C1 segment of cervical spinal cord (tissue), 14 donors: ENCODE measurements at regions not wholly inside any gene's neighbourhood (a gene's known extent, or its start where the extent isn't known, plus 50 kb on each side); places are given as distances from the start of the nearest gene placed in this dataset.

ENCODE experiments used
- DNase-seq, 14 donors: peaks; one replicate each; lab custom pipeline; 2025; lab: John Stamatoyannopoulos, UW

DNA sequence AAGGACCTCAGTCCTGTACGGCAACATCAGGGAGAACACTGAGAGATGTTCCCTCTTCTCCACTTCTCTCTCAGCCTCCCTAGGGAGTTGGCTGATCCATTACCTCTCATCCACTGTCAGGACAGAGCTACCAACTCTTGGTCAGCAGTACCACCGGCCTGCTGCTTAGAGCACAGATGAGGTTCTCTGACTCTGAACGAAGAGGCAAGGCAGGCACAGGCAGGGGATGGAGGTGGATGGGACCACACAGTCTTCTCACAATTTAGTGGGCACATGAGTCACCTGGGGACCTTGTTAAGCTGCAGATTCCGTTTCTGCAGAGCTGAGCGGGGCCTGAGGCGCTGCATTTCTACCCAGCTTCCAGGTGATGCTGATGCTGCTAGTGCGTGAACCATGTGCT, 128.6 kb upstream of the CCL2 start:
- no peak for DNase-seq

DNA sequence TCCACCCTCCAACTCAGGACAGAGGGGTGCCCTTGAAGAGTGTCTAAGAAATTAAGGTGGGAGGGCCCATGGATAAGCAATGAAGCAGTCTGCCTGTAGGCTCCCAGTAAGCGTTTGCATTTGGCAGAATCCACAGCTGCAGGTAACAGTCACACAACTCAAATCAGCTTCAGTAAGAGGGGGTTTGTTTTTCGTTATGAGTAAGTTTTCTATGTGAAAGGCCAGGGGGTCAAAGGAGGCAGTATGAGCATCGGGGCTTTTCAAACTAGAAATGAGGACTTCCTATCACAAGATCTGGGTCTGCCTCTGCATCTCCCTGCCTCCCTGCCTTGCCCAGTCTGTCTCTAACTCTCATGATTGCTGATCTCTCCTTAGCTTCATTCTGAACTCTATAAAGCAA, 128.1 kb upstream of the CCL2 start:
- no peak for DNase-seq

DNA sequence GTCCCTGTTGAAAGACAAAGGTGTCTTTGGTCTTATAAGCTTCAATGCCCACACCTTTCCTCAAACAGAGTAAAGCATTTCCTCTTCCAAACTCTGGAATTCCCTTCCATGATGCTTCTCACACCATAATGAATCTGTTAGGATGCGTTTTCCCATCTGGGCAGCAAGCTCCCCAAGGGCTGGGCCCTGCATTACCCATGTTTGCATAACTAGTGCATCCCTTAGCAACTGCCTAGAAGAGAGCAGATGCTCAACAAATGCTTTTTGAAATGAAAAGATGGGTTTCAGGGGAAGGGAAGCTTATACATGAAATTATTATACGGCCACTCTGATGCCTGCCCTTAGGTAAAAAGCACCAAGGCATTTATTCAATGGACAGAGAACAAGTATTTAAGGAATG, 124.5 kb upstream of the CCL2 start:
- DNase-seq = no peak

DNA sequence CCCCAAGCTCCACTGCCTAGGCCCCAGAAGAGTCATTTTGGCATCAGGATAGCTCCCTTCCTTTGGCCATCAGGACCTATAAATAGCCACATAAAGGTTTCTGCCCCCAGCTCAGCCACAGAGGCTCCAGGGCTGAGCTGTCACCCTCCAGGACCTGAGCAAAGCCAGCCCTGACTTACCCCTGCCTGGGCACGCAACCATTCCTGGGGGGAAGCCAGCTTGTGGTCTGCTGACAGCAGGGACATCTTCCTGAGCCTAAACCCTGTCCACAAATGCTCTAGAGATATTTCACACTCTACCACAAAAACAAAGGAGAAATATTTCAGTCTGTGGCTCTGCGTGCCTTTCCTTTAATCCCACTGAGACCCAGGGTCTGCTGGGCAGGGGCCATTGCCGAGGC, 123.7 kb upstream of the CCL2 start:
- DNase-seq = no peak

DNA sequence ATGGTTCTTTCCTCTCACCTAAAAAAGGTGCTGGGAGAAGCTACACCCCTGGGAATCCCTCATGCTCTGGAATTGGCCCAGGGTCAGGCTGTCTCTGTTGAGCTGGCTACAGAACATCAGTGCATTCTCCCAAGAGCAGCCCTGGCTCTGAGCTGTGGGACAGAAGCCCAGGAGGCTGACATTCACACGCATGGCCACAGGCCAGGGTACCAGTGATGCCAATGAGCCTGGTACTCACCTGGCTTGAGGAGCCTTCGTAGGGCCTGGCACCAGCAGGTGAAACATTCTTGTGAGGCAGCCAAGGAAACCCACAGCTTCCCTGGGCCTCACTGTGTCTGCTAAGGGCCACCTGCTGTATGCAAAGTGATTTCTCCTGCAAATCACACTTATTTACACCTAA, 121.7 kb upstream of the CCL2 start:
- peak in 8 of 14 donors; percentile 4 to 90 (median 20) for DNase-seq

DNA sequence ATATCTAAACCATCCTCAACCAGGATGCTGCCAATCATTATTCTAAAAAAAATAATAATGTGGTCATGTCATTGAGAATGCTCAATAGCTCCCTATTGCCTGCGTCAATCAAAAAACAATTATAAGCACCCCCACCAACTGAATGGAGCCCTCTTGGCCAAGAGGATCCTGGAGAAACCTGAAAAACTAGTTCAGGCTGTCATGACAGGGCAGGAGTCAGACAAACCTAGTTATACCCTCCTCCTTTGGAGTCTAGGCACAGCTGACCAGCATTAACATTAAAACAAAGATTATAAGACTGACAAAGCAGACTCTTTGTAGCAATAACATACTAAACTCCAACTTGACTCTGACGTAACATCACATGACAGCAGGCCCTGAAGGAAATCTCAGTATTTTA, 119.2 kb upstream of the CCL2 start:
- no peak for DNase-seq

DNA sequence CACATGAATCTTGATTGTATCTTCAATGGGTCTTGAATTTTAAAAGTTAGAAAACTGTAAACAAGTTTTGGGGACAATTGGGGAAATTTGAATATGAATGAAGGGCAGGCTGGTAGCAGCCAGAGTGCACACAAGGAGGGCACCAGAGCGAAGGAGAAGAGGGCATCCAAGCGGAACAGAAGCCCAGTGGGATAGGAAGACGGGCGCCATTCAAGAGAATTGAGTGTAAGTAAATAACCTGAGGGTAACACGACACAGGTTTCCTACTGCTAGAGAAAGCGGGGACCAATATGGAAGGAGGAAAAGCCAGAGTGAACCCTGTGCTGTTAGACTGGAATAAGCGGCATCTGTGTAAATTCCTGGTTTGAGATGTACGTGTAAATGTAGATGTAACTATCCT, 115.1 kb upstream of the CCL2 start:
- DNase-seq = peak in 1 of 14 donors; percentile 2

DNA sequence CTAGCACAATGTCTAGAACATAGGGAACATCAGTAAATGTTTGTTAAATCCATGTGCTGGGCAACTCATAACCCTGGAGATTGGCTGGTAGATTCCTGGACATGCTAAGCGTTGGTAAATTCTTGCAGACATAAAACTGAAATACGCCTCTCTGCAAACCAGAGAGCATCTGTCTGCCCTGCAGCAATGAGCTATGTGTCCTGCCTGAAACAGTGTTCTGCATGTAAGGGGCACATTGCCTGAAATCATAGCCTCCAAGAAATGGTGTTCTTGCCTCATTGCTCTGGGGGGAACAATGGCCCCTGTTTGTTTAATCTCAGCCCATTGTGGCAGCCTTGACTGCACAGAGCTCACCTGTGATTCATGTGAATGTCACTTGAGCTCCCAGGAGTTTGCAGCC, 113.5 kb upstream of the CCL2 start:
- no peak for DNase-seq

DNA sequence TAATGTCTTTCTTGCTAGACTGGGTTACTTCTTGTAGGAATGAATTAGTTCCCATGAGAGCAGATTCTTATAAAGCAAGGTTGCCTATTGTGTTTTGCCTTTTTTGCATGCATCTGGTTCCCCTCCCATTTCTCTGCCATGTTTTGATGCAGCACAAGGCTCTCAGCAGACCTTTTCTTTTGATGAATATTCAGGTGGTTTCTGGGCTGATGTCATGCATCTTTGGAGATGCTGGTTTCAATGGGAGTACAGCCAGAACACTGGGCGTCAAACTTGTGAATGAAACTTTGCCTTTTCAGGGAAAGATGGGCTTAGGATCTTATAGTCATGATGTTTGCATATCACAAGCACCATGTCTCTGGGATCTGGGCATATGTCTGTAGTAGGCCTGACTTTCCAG, 111.7 kb upstream of the CCL2 start:
- DNase-seq = no peak

DNA sequence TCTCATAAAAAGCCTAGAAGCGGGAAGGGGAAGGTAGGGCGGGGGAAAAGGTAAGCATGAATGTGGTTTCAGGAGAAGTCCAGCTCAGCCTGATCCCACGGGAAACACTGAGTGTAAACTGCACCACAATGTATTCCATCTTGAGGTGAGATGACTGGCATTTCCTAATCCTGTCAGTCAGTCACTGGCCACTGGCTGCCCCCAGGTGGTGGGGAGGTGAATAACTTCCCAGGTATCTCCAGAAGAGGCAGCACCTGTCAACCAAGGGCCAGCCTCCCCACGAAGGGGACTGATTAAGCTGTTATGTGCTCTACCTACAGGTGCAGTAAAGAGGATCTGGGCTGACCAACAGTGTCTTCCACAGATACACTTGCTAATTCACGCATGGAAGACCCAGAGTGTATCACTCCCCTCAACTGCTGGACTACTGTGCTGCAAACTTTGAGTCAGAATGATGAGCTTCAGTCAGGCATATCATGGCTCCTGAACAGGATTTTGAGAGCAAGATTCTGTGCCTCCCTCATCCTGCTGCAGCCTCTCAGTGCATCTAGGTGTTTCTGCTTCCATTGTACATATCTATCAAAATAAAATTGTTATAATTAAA, 108.5 kb upstream of the CCL2 start:
- peak in 4 of 14 donors; percentile 1 to 31 (median 14) for DNase-seq

DNA sequence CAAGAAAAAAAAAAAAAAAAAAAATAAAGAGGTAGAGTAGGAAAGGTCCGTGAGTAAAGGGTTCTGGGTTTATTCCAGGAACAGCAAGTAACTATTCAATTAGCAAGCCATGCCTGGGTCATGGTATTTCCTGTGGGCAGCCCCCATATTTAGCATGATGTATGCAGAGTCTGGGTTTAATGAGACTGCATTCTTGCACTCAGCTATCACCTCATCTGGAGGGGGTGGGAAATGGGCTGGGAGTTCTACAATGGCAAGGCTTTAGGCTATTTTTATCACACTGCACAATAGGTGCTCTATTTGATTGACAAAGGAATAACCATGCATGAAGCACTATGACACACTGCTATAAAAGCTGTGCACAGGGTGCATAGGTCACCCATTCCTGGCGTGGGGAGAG, 104.0 kb upstream of the CCL2 start:
- DNase-seq = no peak

DNA sequence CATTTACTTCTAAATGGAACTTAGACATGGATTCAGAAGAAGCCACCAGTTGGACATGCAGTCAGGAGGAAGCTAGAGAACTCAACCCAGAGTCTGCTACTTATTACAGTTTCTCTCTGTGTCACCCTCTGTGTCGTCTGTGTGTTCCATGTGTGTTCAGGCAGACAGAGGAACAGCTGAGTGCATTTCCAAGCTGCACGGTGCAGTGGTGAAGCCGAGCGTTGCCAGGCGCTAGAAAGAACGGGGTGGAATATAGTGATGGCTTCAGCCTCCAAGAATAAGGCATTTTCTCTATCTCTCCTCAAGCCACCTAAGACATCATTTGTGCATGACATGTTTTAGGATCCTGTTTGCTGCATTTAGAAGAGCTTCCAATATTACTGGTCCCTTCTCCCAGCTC, 101.1 kb upstream of the CCL2 start:
- DNase-seq = no peak

DNA sequence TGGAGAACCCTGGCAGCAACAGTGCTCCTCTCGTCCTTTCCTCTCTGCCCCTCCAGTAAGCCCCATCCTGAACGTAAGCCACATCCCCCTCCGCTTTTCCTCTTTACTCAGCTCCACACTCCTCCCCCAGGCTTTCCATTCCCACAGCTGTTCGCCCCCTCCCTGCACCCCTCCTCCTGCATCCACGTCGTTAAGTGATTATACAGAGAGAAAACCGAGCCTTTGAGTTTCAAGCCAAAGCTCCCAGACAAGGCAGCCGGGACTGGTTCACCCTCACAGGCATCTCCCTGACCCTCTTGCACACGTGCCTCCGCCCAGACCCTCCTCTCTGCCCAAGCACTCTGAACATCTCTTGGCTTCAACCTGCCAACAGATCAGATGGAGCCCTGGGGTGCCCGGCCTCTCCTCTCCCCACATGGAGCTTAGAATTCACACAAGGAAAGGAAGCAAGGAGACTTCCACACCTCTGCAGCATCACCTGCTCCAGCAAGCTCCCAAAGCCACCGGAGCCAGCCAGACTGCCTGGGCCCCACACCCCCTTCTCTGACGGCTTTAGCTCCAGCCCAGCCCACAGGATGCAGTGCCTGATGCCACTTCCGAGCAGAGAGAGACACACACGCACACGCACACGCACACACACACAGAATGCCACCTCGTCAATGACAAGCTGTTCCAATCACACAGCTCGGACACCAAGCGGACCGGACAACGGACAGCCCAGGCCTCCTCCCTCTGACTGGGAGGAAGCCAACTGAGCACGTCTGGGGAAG, 99.9 kb upstream of the CCL2 start:
- DNase-seq = no peak

DNA sequence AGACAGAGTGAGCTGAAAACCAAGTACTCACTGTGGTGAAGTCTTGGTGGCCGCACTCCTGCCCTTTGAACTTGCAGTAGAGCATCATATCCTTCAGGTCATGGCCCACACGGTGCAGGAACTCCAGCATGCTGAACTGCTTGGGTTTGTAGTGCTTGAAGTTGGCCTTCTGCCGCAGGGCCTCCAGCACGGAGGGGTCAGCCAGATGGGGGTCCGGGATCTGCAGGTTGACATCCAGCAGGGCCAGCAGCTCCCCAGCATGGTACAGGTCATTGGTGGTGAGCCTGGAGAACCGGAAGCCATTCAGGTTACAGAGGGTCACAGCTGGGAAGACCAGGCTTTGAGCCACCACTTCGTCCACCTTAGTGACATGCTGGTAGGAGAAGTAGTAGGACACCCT, 99.1 kb upstream of the CCL2 start:
- DNase-seq = no peak

DNA sequence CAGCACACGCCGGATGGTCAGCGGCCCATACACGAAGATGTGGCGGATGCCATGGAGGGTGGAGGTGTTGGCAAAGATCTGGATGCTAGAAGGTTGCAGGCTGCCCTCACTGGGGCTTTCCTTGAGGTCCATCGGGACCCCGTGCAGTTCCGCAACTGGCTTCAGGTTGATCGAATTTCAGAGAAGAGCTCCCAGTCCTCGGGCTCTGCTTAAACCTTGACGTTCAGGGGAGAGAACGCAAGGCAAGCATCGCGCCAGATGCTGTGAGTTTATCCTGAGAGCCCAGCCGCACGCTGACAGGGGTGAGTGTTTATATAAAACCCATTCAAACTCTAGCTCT, 98.7 kb upstream of the CCL2 start:
- DNase-seq = no peak

DNA sequence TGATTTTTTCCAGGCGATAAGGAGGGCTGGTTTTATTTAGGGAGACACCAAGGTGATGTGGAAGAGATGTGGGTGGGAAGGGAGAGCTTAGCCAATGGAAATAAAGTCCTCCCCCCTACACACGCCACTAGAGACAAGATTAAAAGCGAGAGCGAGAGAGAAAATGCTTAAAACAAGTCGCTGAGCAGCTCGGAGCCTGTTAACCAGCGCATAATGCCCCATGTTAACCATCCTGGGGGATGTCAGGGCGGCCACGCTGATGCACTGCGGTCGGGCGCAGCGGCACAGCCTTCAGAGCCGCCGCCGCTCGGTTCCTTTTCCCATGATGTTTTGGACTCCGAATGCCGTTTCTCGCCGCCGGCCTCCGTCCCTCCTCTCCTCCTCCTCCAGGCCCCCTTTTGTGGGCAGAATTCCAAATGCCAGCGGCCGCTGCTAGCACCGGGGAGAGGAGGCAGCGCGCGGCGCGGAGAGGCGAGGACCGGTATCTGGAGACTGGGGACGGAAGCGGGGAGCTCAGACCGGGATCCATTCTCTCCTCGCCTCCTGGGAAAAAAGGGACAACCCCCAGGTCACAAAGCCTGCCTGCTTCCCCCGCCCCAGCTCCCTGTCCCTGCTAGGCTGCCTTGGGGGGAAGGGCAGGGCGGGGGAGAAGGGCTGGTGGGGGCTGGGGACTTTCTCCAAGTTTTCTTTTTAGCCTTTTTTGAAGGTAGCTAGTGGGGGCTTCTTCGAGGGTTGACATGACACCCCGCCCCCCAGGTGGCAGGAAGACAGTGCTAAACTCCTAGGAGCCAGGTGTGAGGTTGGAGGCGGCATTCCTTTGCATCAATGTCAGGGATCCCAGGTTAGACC, 98.1 kb upstream of the CCL2 start:
- DNase-seq = peak in 1 of 14 donors; percentile 3

DNA sequence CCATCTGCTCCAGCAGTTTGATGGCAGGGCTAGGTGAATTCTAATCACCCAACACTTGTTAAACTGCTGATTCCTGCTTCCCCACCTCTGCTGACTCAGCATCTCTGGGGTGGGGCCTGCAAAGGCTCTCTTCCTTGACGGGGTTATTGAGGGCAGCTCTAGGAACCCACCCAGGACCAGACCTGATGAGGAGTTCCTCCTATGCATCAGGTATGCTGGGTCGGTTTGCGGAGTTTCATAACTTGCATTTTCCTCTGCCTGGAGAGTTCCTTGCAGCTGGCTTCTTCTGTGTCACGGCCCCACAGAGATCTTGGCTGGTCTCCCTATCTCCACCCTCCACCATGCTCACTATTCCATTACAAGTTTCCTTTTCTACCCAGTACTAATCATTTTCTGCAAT, 93.4 kb upstream of the CCL2 start:
- DNase-seq = no peak

DNA sequence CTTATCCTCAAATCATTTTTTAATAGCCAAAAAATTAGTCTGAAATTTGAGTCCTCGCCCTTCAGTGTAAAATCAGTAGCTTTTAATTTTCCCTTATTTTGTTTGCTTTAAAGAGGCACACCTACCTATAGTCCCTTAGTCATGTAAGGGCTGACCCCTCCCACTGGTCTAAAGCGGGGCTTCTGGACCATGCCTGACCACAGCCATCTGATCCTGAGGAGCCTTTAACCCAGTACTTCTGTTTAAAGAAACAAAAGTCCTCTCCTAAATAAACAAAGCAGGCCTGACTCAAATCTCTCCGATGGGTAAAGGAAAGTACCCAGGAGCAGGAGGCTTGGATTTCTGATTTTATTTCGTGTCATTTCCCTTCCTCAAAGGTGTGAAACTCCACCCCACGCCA, 92.0 kb upstream of the CCL2 start:
- no peak for DNase-seq

DNA sequence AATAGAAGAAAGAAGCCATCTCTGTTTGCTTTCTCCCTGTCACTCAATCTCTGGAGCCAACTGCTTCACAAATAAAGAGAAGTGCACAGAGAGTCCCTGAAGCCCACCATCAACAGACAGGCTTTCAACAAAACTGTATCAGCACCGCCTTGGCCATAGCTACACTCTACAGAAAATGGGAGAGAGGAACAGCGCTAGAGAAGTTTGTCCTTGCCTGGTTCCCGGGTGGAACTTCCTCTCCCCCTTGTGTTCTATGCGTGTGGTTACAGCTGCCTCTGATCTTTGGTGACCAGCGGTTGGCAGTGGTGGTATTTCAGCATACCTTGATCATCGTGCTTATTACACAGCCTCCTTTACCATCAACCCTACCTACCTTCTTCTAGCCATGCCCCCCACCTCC, 91.4 kb upstream of the CCL2 start:
- no peak for DNase-seq

DNA sequence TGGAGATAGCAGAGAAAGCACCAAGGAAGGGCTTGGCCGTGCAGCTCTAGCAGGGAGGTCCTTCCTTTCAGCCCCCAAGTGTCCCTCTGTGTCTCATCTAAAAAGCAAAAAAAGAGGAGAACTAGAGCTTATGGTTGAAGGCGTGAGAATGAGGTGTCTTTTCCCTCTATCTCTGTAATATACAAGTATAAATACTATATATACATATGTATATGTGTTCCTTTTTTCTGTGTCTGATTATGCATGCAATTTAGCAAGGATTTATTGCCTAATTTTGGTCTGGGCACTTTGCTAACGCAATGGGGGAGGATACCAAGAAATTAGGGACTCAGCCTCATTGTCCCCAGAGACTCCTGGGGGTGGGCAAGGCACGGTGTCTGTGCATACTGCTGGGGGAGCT, 90.2 kb upstream of the CCL2 start:
- no peak for DNase-seq

DNA sequence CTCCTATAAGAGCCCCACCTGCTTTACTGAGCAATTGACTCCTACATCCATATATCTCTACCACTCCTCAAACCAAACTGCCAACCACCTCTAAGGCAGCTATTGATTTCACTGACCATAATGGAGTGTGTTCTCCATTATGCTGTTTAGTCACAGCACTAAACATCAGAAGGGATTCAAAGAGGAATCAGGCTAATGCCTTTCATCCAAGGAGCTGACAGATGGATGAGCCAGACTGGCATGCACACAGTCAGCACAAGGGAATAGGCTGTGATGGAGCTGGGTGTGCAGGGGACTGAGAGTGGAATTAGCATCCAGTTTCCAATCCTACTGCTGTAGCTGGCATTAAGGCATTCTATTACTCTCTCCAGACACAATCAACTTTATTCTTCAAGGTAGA, 88.7 kb upstream of the CCL2 start:
- DNase-seq = no peak

DNA sequence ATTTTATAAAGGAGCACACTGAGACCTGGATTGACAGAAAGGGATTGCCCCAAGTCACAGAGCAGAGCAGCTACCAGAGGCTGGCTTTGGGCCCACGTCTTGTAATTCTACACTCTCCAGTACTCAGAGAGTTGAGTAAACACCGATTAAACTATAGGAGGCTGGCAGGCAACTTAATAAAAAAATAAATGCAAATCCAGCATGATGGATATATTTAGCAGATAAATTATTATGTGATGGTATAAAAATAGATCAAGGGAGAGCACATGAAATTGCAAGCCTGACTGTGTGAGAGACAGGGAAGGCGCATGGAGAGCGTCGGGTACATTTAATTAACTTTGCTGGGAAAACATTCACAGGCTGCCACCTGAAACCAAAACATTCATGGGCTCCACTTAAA, 87.7 kb upstream of the CCL2 start:
- DNase-seq = no peak

DNA sequence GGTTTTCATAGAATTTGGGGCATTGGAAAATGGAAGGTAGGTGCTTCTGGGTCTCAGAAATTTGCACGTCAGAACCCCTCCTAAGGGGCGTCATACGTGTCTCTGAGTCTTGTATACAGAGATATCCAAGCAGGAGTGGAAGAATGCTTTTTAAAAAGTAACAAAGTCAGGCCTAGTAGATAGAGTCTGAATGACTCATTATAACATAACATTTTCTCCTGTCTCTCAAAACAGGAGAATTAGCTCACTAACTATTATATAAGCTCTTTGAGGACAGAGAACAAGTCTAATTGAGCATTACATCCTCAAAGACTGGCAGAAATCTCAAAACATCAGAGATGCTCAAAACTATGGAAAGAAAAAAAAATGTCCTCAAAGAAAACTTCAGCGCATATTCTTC, 86.1 kb upstream of the CCL2 start:
- DNase-seq = no peak
